Panc1 (cell line): ENCODE measurements at regions not wholly inside any gene's neighbourhood (a gene's known extent, or its start where the extent isn't known, plus 50 kb on each side); places are given as distances from the start of the nearest gene placed in this dataset.

Source experiments
- POLR2AphosphoS5 ChIP-seq: IDR thresholded peaks from 2 replicates; pipeline ENCODE4 v1.6.1; 2012; ENCODE audit warnings: mild to moderate bottlenecking, low read depth, low read length, moderate library complexity
- TCF7L2 ChIP-seq: IDR thresholded peaks from 2 replicates; pipeline ENCODE4 v1.6.1; 2011; ENCODE audit warnings: mild to moderate bottlenecking, low read depth, low read length, inconsistent platforms

DNA sequence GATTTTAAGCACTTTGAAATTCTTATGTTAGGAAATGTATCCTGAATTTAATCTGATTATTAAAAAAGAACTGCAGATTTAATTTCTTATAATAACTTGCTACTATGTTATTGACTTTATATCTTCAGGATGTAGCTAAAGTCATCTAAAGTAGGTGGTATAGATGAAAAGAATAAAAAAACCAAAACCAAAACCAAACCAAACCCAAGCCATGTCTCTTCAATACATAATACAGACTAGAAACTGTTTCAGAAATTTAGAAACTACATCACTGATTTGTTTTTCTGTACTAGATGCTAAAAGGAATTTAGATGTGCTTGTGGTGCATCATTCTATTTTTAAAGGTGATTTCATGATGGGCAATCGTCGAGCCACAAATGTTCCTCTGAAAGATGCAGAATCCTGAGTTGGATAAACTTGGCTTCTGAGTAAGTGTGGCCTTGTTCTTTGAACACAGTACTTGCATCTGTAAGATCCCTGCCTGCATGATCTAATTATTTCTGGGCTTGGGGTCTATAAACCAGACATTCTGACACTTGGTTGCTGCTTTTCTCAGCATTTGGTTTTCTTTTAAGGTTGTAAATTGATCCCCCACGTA, 287.1 kb upstream of the SUCLG2 start:
- TF ChIP-seq TCF7L2 (no peak), POLR2AphosphoS5 (no peak)
